Endothelial cell of umbilical vein (primary cell): ENCODE measurements at regions not wholly inside any gene's neighbourhood (a gene's known extent, or its start where the extent isn't known, plus 50 kb on each side); places are given as distances from the start of the nearest gene placed in this dataset.

ENCODE experiments used
- BruUV-seq: library from RNA; stranded (reverse); fragments of 400-500 nt; replicated peaks from 2 replicates; lab custom pipeline; 2021; lab: Mats Ljungman, UMichigan
- CTCF ChIA-PET: fragments of 300-600, 350-600 bp; sonication (Branson Sonifier 250); formaldehyde crosslinking; loops from one replicate; lab custom pipeline; 2021; ENCODE audit warnings: antibody characterized with exemption, inconsistent platforms; lab: Charles Lee
- POLR2A ChIA-PET: fragments of 300-600, 350-600 bp; sonication (Branson Sonifier 250); formaldehyde crosslinking; loops from one replicate; lab custom pipeline; 2021; ENCODE audit warnings: antibody characterized with exemption, inconsistent platforms; lab: Charles Lee
- DNase-seq: peaks from one replicate; pipeline ENCODE4 v3.0.0-alpha.2; 2011; ENCODE audit warnings: low read depth, low spot score
- FAIRE-seq: peaks from 2 replicates; lab custom pipeline; 2011; peaks lifted over from hg19 to GRCh38; lab: Jason Lieb, UNC
- H2AFZ ChIP-seq: 2 replicates; pipeline ENCODE4 v1.6.0; 2012; ENCODE audit warnings: low read depth, low read length, control low read depth, inconsistent platforms
- H3K27ac ChIP-seq: 2 replicates; pipeline ENCODE4 v1.5.1; 2011; ENCODE audit warnings: low read depth, mild to moderate bottlenecking, control low read depth, low read length, moderate library complexity; ENCODE audit not compliant: insufficient read depth
- H3K27me3 ChIP-seq, 2 experiments: 2 replicates each; pipeline versions ENCODE4 v1.6.0 to v1.6.1; 2011; ENCODE audit warnings: low read length in 2 of 2, mixed read lengths in 1 of 2; ENCODE audit not compliant: control insufficient read depth in 2 of 2, insufficient read depth in 2 of 2
- H3K36me3 ChIP-seq, 2 experiments: 2 replicates in 1 of 2; 3 replicates in 1 of 2; pipeline ENCODE4 v1.5.1; 2011; ENCODE audit warnings: low read length in 2 of 2, mild to moderate bottlenecking in 1 of 2, moderate library complexity in 1 of 2; ENCODE audit not compliant: control insufficient read depth in 2 of 2, insufficient read depth in 2 of 2; ENCODE audit errors: extremely low read depth in 1 of 2
- H3K4me1 ChIP-seq: 3 replicates; pipeline ENCODE4 v1.5.1; 2011; ENCODE audit warnings: mild to moderate bottlenecking, low read length; ENCODE audit not compliant: control insufficient read depth, insufficient read depth; ENCODE audit errors: extremely low read depth
- H3K4me2 ChIP-seq: 2 replicates; pipeline ENCODE4 v1.6.1; 2011; ENCODE audit warnings: low read length, control low read depth, mixed read lengths; ENCODE audit not compliant: insufficient read depth
- H3K4me3 ChIP-seq, 3 experiments: fragments of 200-600 bp in 1 of 3; sonication (generic), shearing (Covaris generic) in 1 of 3; replicated peaks in 1 of 3; 2 replicates each; pipeline ENCODE4 v1.5.1; 2011 to 2016; ENCODE audit warnings: control low read depth in 3 of 3, low read length in 3 of 3, mild to moderate bottlenecking in 2 of 3, inconsistent platforms in 1 of 3, low read depth in 1 of 3, moderate library complexity in 1 of 3; ENCODE audit not compliant: insufficient read depth in 1 of 3
- H3K79me2 ChIP-seq: 2 replicates; pipeline ENCODE4 v1.6.0; 2012; ENCODE audit warnings: low read length, inconsistent platforms; ENCODE audit not compliant: control insufficient read depth, insufficient read depth
- H3K9ac ChIP-seq: replicated peaks from 2 replicates; pipeline ENCODE3; 2011; ENCODE audit warnings: low read length, control low read depth; ENCODE audit not compliant: insufficient read depth; ENCODE audit errors: extremely low read depth
- H3K9me1 ChIP-seq: replicated peaks from 3 replicates; pipeline ENCODE4 v1.6.0; 2011; ENCODE audit warnings: mild to moderate bottlenecking, low read length; ENCODE audit not compliant: control insufficient read depth, insufficient read depth; ENCODE audit errors: extremely low read depth
- H3K9me3 ChIP-seq: replicated peaks from 2 replicates; pipeline ENCODE4 v1.5.1; 2012; ENCODE audit warnings: low read length, inconsistent platforms; ENCODE audit not compliant: control insufficient read depth, insufficient read depth
- H4K20me1 ChIP-seq: replicated peaks from 2 replicates; pipeline ENCODE3; 2011; ENCODE audit warnings: mild to moderate bottlenecking, low read length; ENCODE audit not compliant: control insufficient read depth, insufficient read depth; ENCODE audit errors: extremely low read depth
- CTCF ChIP-seq, 2 donors: IDR thresholded peaks; 1 replicate in 1 of 2; 2 replicates in 1 of 2; pipeline ENCODE4 v1.5.1; 2011; ENCODE audit warnings: low read length in 2 of 2, mild to moderate bottlenecking in 2 of 2, moderate library complexity in 2 of 2, control low read depth in 1 of 2, inconsistent platforms in 1 of 2, low read depth in 1 of 2; ENCODE audit not compliant: insufficient read depth in 1 of 2; ENCODE audit errors: extremely low read depth in 1 of 2
- EZH2 ChIP-seq: IDR thresholded peaks from 2 replicates; pipeline ENCODE4 v1.6.1; 2012; ENCODE audit warnings: borderline replicate concordance, low read depth, mild to moderate bottlenecking, moderate library complexity, low read length, inconsistent platforms; ENCODE audit not compliant: severe bottlenecking
- FOS ChIP-seq: IDR thresholded peaks from 2 replicates; pipeline ENCODE4 v1.6.1; 2011; ENCODE audit warnings: mild to moderate bottlenecking, low read length, moderate library complexity, borderline replicate concordance; ENCODE audit not compliant: insufficient read depth
- GATA2 ChIP-seq: IDR thresholded peaks from 2 replicates; pipeline ENCODE4 v1.7.0; 2011; ENCODE audit warnings: low read depth, mild to moderate bottlenecking, moderate library complexity, mixed read lengths, low read length; ENCODE audit not compliant: insufficient read length, insufficient read depth
- JUN ChIP-seq: IDR thresholded peaks from 2 replicates; pipeline ENCODE4 v1.6.1; 2011; ENCODE audit warnings: borderline replicate concordance, low read depth; ENCODE audit not compliant: insufficient read length, insufficient read depth
- MAX ChIP-seq: IDR thresholded peaks from 2 replicates; pipeline ENCODE4 v1.6.1; 2011; ENCODE audit not compliant: insufficient read depth, insufficient read length
- MYC ChIP-seq: IDR thresholded peaks from one replicate; pipeline ENCODE4 v1.6.1; 2011; ENCODE audit warnings: mild to moderate bottlenecking, low read depth, low read length
- POLR2A ChIP-seq: IDR thresholded peaks from 2 replicates; pipeline ENCODE4 v1.6.1; 2012; ENCODE audit warnings: low read depth, mild to moderate bottlenecking, control low read depth, low read length
- POLR2AphosphoS5 ChIP-seq: IDR thresholded peaks from 2 replicates; pipeline ENCODE4 v1.6.1; 2012; ENCODE audit warnings: low read depth, mild to moderate bottlenecking, control low read depth, low read length, moderate library complexity; ENCODE audit not compliant: insufficient read depth
- dilution Hi-C: fragments of 300-500 bp; cut with MboI; formaldehyde crosslinking; loops from one replicate; pipeline ENCODE4 v1.15.0; 2019; ENCODE audit warnings: low sequenced_read_pairs; ENCODE audit not compliant: extremely low pct_ligation_motif_present
- intact Hi-C: fragments of 100-400 bp; cut with micrococcal nuclease; formaldehyde crosslinking; loops from one replicate; pipeline ENCODE4 v1.10.0; 2022

DNA sequence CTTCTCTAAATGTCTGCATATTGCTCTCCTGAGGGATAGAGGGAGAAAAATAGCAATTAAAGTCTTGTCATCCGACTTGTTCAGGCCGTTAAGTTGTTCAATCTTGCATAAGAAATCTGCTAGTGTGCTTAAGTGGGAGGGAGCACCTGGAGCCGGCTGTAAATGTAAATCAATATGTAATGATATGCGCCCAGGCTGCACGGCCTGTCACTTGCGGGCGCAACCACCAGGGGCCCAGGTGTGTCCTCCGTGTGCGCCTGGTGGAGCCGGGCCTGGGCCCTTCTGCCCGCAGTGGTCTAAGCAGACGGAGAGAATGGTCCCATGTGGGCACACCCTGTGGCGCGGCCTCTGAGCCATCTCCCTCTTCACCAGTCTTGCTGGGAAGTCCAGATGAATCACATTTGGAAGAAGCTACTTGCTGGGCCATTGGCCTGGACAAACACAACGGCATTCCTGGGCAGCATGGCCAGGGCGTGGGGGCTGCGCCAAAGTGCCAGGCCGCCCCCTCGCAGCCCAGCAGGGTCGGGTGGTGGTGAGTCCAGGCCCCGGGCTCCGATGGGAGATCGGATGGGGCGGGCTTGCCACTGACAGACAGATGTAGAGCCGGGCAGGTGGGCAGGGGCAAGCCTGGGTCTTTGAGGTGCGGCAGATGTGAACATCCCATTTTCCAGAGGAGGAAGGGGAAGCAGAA is 193.3 kb upstream of the C14orf180 start:
- Histone ChIP-seq H2AFZ (no peak overlapping the region), H3K27ac (no peak overlapping the region), H3K9me1 (no peaks in the 10 kb centered on the region), H3K27me3 (peaks cover 0 to 9% of the 10 kb centered on the region in 2 experiments), H4K20me1 (no peaks in the 10 kb centered on the region), H3K36me3 (no peaks in the 10 kb centered on the region), H3K4me1 (no peaks in the 10 kb centered on the region), H3K9ac (no peak overlapping the region), H3K79me2 (no peaks in the 10 kb centered on the region), H3K9me3 (no peaks in the 10 kb centered on the region), H3K4me2 (no peak overlapping the region), H3K4me3 (no peak overlapping the region)
- ChIA-PET CTCF (no interaction called here), POLR2A (no interaction called here)
- TF ChIP-seq EZH2 = no peak
- TF ChIP-seq MAX = no peak
- TF ChIP-seq JUN = no peak
- no peak for TF ChIP-seq POLR2A
- no peak for TF ChIP-seq CTCF (IDR thresholded peaks at IDR 0.05; ENCODE audit: extremely low read depth in 1 of 2, insufficient read depth in 1 of 2, low read depth in 1 of 2, low read length in 2 of 2)
- TF ChIP-seq FOS = no peak
- no peak for TF ChIP-seq POLR2AphosphoS5
- no peak for TF ChIP-seq GATA2
- no peak for TF ChIP-seq MYC
- dilution Hi-C loops (no loop called here), intact Hi-C loops (no loop called here)
- DNase-seq (no peak), FAIRE-seq (no peak)
- no TSS peak for BruUV-seq
